Hematopoietic multipotent progenitor cell treated with erythropoietin and hydrocortisone succinate and interleukin-3 and kit ligand, for 17 days (in vitro differentiated cells): ENCODE measurements at regions not wholly inside any gene's neighbourhood (a gene's known extent, or its start where the extent isn't known, plus 50 kb on each side); places are given as distances from the start of the nearest gene placed in this dataset.

Source experiments
- DNase-seq: peaks from one replicate; pipeline ENCODE4 v3.0.0-alpha.2; 2015; ENCODE audit warnings: low spot score

GRCh38 chr12:24278832-24279231, 329.4 kb upstream of the SOX5 start:
- no peak for DNase-seq

GRCh38 chr12:24270965-24271364, 321.5 kb upstream of the SOX5 start:
- no peak for DNase-seq

- DNase-seq, result no peak
These were observed 321.0 kb upstream of the SOX5 start for GRCh38 chr12:24270464-24270863.

GRCh38 chr12:24268663-24269186, 319.3 kb upstream of the SOX5 start:
- no peak for DNase-seq

GRCh38 chr12:24266982-24267381, 317.5 kb upstream of the SOX5 start:
- no peak for DNase-seq

- DNase-seq, result no peak
These were observed 307.2 kb upstream of the SOX5 start for GRCh38 chr12:24256684-24257083.

- no peak for DNase-seq
These were observed 306.6 kb upstream of the SOX5 start for GRCh38 chr12:24255920-24256665.

GRCh38 chr12:24252602-24253001, 303.1 kb upstream of the SOX5 start:
- DNase-seq, result no peak

- DNase-seq, result no peak
These were observed 297.5 kb upstream of the SOX5 start for GRCh38 chr12:24246934-24247333.

- no peak for DNase-seq
These were observed 296.9 kb upstream of the SOX5 start for GRCh38 chr12:24246376-24246775.

GRCh38 chr12:24244801-24245200, 295.3 kb upstream of the SOX5 start:
- no peak for DNase-seq

GRCh38 chr12:24244231-24244630, 294.8 kb upstream of the SOX5 start:
- DNase-seq, result no peak

GRCh38 chr12:24240707-24241106, 291.2 kb upstream of the SOX5 start:
- no peak for DNase-seq

- no peak for DNase-seq
These were observed 284.2 kb upstream of the SOX5 start for GRCh38 chr12:24233519-24234246.

GRCh38 chr12:24232531-24232930, 283.1 kb upstream of the SOX5 start:
- no peak for DNase-seq

- DNase-seq, result no peak
These were observed 281.8 kb upstream of the SOX5 start for GRCh38 chr12:24231298-24231697.

GRCh38 chr12:24230061-24230701, 280.7 kb upstream of the SOX5 start:
- no peak for DNase-seq

GRCh38 chr12:24229031-24229700, 279.7 kb upstream of the SOX5 start:
- no peak for DNase-seq

- DNase-seq, result no peak
These were observed 278.9 kb upstream of the SOX5 start for GRCh38 chr12:24228371-24228770.

GRCh38 chr12:24227551-24227950, 278.1 kb upstream of the SOX5 start:
- DNase-seq, result no peak

GRCh38 chr12:24226745-24227350, 277.4 kb upstream of the SOX5 start:
- DNase-seq, result no peak

- no peak for DNase-seq
These were observed 274.9 kb upstream of the SOX5 start for GRCh38 chr12:24224401-24224800.
